Fibroblast of villous mesenchyme (primary cell): ENCODE measurements at regions not wholly inside any gene's neighbourhood (a gene's known extent, or its start where the extent isn't known, plus 50 kb on each side); places are given as distances from the start of the nearest gene placed in this dataset.

Source experiments
- DNase-seq: peaks from one replicate; pipeline ENCODE4 v3.0.0-alpha.2; 2010; ENCODE audit warnings: low read depth
- H3K4me3 ChIP-seq: 2 replicates; pipeline ENCODE4 v1.5.1; 2011; ENCODE audit warnings: low read depth, mild to moderate bottlenecking, low read length
- TF ChIP-seq, protein P1 (sequence below): IDR thresholded peaks from 2 replicates; pipeline ENCODE4 v1.5.1; 2012; ENCODE audit warnings: low read depth, mild to moderate bottlenecking, low read length; ENCODE audit not compliant: insufficient read depth

- no peak for DNase-seq
- H3K4me3 ChIP-seq = no peak overlapping the region
- TF ChIP-seq, protein P1, sequence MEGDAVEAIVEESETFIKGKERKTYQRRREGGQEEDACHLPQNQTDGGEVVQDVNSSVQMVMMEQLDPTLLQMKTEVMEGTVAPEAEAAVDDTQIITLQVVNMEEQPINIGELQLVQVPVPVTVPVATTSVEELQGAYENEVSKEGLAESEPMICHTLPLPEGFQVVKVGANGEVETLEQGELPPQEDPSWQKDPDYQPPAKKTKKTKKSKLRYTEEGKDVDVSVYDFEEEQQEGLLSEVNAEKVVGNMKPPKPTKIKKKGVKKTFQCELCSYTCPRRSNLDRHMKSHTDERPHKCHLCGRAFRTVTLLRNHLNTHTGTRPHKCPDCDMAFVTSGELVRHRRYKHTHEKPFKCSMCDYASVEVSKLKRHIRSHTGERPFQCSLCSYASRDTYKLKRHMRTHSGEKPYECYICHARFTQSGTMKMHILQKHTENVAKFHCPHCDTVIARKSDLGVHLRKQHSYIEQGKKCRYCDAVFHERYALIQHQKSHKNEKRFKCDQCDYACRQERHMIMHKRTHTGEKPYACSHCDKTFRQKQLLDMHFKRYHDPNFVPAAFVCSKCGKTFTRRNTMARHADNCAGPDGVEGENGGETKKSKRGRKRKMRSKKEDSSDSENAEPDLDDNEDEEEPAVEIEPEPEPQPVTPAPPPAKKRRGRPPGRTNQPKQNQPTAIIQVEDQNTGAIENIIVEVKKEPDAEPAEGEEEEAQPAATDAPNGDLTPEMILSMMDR = no peak
Measured at GRCh38 chr4:84166486-84166885, 332.6 kb downstream of the NKX6-1 start.

DNA sequence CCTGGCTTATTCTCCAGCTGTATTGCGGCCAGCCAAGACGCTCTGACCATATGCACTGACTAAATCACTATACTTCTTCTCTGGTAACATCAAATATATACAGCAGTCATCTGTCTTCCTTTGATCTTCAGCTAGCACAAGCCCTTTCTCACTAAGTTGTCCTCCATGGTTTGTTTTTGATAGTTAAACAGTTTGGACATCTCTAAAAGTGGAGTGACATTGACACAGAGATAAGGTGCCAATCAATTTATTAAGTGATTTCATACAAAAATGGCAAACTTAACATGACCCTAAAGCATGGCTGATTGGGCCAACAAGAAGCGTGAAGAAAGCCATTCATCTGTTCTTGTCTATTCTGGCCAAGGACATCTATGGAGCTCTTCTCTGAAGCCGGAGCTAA lies 334.9 kb downstream of the NKX6-1 start:
- H3K4me3 ChIP-seq = no peak overlapping the region
- DNase-seq = no peak
- TF ChIP-seq, protein P1 = no peak

DNA sequence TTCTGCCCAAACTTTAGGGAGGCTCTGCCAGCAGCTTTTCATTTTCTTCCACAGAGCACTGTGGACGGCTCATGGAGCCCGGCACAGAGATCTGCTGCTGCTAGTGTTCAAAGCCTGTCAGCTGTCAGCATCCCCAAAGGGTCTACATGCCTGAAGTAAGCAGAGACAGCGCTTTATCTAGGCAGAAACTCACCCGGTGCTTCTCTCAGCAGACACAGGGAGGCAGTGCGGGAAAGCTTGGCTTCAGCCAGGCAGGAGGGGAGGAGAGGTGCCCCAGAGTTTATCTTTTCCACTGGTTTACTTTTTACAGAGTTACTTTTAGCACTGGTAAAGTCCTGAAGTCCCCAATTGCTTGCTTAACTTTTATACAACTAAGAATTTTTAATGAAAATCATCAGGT lies 339.3 kb downstream of the NKX6-1 start:
- DNase-seq = no peak
- TF ChIP-seq, protein P1 = no peak
- H3K4me3 ChIP-seq = no peak overlapping the region

DNA sequence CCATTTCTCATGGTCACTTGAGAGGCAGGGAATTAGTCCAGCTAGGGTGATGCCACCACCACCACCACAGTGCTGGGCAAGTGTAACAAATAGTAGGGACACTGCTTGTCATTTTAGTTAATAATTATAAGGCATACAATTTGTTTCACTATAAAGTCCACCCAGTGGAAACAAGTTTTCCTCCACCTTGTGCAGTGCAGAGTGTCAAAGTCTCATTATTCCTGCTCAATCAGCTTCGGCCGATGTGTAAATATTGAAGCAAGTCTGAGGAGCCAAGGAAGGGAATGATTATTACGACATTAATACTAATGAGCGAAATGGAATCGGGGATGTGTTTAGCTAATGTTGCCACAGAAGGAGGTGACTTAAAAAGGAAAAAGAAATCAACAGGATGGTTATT lies 340.4 kb downstream of the NKX6-1 start:
- TF ChIP-seq, protein P1 = no peak
- DNase-seq = no peak
- no peak overlapping the region for H3K4me3 ChIP-seq

- no peak overlapping the region for H3K4me3 ChIP-seq
- no peak for DNase-seq
- TF ChIP-seq, protein P1 = no peak
Measured at GRCh38 chr4:84151574-84151973, 347.5 kb downstream of the NKX6-1 start.

- TF ChIP-seq, protein P1 = no peak
- H3K4me3 ChIP-seq = no peak overlapping the region
- DNase-seq = no peak
Measured at GRCh38 chr4:84150177-84150576, 348.9 kb downstream of the NKX6-1 start.

- DNase-seq = no peak
- TF ChIP-seq, protein P1 = no peak
- no peak overlapping the region for H3K4me3 ChIP-seq
Measured at GRCh38 chr4:84147831-84148230, 351.3 kb downstream of the NKX6-1 start.
